Endothelial cell of umbilical vein (primary cell): ENCODE measurements at regions not wholly inside any gene's neighbourhood (a gene's known extent, or its start where the extent isn't known, plus 50 kb on each side); places are given as distances from the start of the nearest gene placed in this dataset.

Experiments
- CTCF ChIP-seq, 2 donors: IDR thresholded peaks; 1 replicate in 1 of 2; 2 replicates in 1 of 2; pipeline ENCODE4 v1.5.1; 2011; ENCODE audit warnings: low read length in 2 of 2, mild to moderate bottlenecking in 2 of 2, moderate library complexity in 2 of 2, control low read depth in 1 of 2, inconsistent platforms in 1 of 2, low read depth in 1 of 2; ENCODE audit not compliant: insufficient read depth in 1 of 2; ENCODE audit errors: extremely low read depth in 1 of 2
- GATA2 ChIP-seq: IDR thresholded peaks from 2 replicates; pipeline ENCODE4 v1.7.0; 2011; ENCODE audit warnings: low read depth, mild to moderate bottlenecking, moderate library complexity, mixed read lengths, low read length; ENCODE audit not compliant: insufficient read length, insufficient read depth
- POLR2A ChIP-seq: IDR thresholded peaks from 2 replicates; pipeline ENCODE4 v1.6.1; 2012; ENCODE audit warnings: low read depth, mild to moderate bottlenecking, control low read depth, low read length

DNA sequence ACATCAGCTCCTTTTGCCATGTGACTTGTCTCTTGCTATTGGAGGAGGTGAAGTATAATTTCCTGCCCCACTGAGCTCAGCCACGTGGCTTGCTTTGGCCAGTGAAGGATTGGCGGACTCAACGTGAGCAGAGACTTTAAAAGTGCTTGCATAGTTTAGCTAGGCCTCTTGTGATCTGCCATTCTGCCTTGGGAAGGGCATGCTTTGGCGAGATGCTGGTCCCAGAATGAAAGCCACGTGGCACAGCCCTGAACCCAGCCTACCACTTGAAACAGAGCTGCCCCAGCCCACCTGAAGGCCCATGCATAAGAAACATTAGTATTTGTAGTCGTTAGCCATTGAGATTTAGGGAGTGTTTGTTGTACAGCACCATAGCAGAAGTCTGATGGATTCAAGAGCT is 148.2 kb downstream of the TMEM132E start:
- TF ChIP-seq CTCF (IDR thresholded peaks at IDR 0.05; ENCODE audit: extremely low read depth in 1 of 2, insufficient read depth in 1 of 2, low read depth in 1 of 2, low read length in 2 of 2) (no peak), GATA2 (no peak), POLR2A (no peak)
